ENCODE measurements at regions not wholly inside any gene's neighbourhood (a gene's known extent, or its start where the extent isn't known, plus 50 kb on each side); places are given as distances from the start of the nearest gene placed in this dataset.

DNA sequence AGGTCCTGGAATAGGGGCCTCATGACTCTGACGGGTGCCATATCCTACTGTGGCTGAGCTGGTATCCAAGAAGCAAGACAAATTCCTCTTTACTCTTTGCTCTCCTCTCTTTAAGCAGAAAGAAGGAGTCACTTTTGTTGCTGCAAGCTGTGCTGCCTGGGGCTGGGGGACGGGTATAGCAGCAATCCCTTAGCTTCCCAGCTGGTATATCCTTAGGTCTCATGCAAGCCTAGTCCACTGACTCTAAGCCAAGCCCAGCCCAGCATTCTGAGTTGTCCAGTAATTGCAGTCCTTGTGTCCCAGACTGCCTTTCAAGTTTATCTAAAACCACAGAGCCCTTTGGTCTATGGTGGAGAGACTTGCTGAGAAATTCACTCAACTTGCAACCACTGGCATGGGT is 893.0 kb upstream of the PRR20A start:
- Histone ChIP-seq H3K9ac (ENCODE audit: low read depth in 1 of 2, low read length in 2 of 2) (no peak overlapping the region), H3K4me1 (ENCODE audit: control insufficient read depth in 4 of 4, insufficient read depth in 4 of 4, low read length in 3 of 4) (no peaks in the 10 kb centered on the region), H3K27ac (ENCODE audit: low read depth in 1 of 2, low read length in 2 of 2) (no peak overlapping the region), H3K27me3 (ENCODE audit: control insufficient read depth in 4 of 4, insufficient read depth in 4 of 4, low read length in 3 of 4) (no peaks in the 10 kb centered on the region), H3K36me3 (ENCODE audit: control insufficient read depth in 4 of 4, insufficient read depth in 3 of 4, low read depth in 1 of 4, low read length in 3 of 4) (no peaks in the 10 kb centered on the region), H3K9me3 (ENCODE audit: control insufficient read depth in 4 of 4, low read length in 3 of 4) (peaks cover 0 to 4% (median 0%) of the 10 kb centered on the region in 4 donors), H3K4me3 (ENCODE audit: low read depth in 1 of 3, low read length in 3 of 3) (no peak overlapping the region)
- WGBS = 60% methylated on average over 2 of the region's 2 CpGs
- no peak for DNase-seq (ENCODE audit: low spot score)
- TF ChIP-seq RAD21 (IDR thresholded peaks at IDR 0.05) = no peak

DNA sequence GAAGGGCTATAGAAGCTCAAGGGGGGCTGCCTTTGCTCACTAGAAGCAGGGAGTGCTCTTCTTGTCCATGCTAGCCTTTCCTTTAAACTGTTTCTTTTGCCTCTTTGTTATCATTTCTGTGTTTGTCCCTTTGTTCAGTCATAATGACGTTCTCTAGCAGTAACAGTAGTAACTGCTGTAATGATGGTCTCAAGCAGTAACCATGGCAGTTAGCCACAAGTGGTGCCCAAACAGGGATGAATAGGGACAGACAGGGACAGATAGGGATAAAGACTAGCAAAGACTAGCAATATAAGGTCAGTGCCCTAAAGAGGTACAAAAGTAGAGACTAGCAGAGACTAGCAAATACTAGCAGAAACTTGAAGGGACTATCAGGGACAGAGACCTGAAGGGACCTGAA is 869.0 kb upstream of the PRR20A start:
- Histone ChIP-seq H3K27me3 (ENCODE audit: control insufficient read depth in 4 of 4, insufficient read depth in 4 of 4, low read length in 3 of 4) (no peaks in the 10 kb centered on the region), H3K4me3 (ENCODE audit: low read depth in 1 of 3, low read length in 3 of 3) (no peak overlapping the region), H3K36me3 (ENCODE audit: control insufficient read depth in 4 of 4, insufficient read depth in 3 of 4, low read depth in 1 of 4, low read length in 3 of 4) (no peaks in the 10 kb centered on the region), H3K9ac (ENCODE audit: low read depth in 1 of 2, low read length in 2 of 2) (no peak overlapping the region), H3K27ac (ENCODE audit: low read depth in 1 of 2, low read length in 2 of 2) (no peak overlapping the region), H3K4me1 (ENCODE audit: control insufficient read depth in 4 of 4, insufficient read depth in 4 of 4, low read length in 3 of 4) (no peaks in the 10 kb centered on the region), H3K9me3 (ENCODE audit: control insufficient read depth in 4 of 4, low read length in 3 of 4) (no peaks in the 10 kb centered on the region)
- no peak for TF ChIP-seq HNF4G (IDR thresholded peaks at IDR 0.05)
- no peak for TF ChIP-seq RXRA (IDR thresholded peaks at IDR 0.05)
- TF ChIP-seq YY1 (IDR thresholded peaks at IDR 0.05) = no peak
- TF ChIP-seq, protein P1, sequence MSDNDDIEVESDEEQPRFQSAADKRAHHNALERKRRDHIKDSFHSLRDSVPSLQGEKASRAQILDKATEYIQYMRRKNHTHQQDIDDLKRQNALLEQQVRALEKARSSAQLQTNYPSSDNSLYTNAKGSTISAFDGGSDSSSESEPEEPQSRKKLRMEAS (IDR thresholded peaks at IDR 0.05) = no peak
- no peak for TF ChIP-seq NR2F2 (IDR thresholded peaks at IDR 0.05)
- no peak for TF ChIP-seq EGR1 (IDR thresholded peaks at IDR 0.05; ENCODE audit: low read depth in 2 of 2)
- TF ChIP-seq TAF1 (conservative IDR thresholded peaks at IDR 0.05) = no peak
- TF ChIP-seq, protein P2, sequence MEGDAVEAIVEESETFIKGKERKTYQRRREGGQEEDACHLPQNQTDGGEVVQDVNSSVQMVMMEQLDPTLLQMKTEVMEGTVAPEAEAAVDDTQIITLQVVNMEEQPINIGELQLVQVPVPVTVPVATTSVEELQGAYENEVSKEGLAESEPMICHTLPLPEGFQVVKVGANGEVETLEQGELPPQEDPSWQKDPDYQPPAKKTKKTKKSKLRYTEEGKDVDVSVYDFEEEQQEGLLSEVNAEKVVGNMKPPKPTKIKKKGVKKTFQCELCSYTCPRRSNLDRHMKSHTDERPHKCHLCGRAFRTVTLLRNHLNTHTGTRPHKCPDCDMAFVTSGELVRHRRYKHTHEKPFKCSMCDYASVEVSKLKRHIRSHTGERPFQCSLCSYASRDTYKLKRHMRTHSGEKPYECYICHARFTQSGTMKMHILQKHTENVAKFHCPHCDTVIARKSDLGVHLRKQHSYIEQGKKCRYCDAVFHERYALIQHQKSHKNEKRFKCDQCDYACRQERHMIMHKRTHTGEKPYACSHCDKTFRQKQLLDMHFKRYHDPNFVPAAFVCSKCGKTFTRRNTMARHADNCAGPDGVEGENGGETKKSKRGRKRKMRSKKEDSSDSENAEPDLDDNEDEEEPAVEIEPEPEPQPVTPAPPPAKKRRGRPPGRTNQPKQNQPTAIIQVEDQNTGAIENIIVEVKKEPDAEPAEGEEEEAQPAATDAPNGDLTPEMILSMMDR (IDR thresholded peaks at IDR 0.05; ENCODE audit: low read depth, low read length, missing input control) = no peak
- TF ChIP-seq SP1 (IDR thresholded peaks at IDR 0.05) = no peak
- TF ChIP-seq GABPA (IDR thresholded peaks at IDR 0.05 in 1 of 2, conservative IDR thresholded peaks at IDR 0.05 in 1 of 2) = no peak
- DNase-seq (ENCODE audit: low spot score) = no peak
- WGBS = 43% methylated on average over 1 of the region's 1 CpG

DNA sequence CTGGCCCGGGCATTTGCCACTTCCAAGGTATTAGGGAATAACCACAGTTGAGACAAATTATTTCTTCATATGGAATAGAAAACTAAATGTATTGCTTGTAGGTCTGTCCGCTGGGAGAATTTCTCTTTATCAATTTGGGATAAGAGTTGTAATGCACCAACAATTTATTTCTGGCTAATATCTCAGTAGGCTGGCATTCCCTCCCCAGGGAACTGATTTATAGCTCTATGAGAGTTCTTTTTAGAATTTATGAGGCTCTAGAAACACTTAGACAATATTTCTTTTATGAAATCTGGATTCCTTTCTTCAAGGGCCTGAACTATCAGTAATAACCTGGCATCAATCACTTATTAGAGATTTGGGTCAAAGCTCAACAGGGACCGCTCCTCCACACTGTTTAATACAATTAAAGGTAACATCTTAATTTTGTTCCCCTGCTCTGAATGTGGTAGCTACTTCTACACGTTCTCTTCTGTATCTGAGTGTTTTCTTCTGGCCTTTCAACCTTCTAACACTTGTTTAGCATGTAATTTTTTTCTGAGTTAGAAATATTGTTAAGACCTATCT is 857.4 kb upstream of the PRR20A start:
- H3K4me3 ChIP-seq (ENCODE audit: low read depth in 1 of 3, low read length in 3 of 3) = no peak overlapping the region
- WGBS = 58% methylated on average over 4 of the region's 4 CpGs
- no peak overlapping the region for H3K27ac ChIP-seq (ENCODE audit: low read depth in 1 of 2, low read length in 2 of 2)
- no peaks in the 10 kb centered on the region for H3K27me3 ChIP-seq (ENCODE audit: control insufficient read depth in 4 of 4, insufficient read depth in 4 of 4, low read length in 3 of 4)
- H3K4me1 ChIP-seq (ENCODE audit: control insufficient read depth in 4 of 4, insufficient read depth in 4 of 4, low read length in 3 of 4) = no peaks in the 10 kb centered on the region
- no peak for DNase-seq (ENCODE audit: low spot score)
- TF ChIP-seq EGR1 (IDR thresholded peaks at IDR 0.05; ENCODE audit: low read depth in 2 of 2) = no peak
- no peak for TF ChIP-seq RXRA (IDR thresholded peaks at IDR 0.05)
- TF ChIP-seq GABPA (IDR thresholded peaks at IDR 0.05 in 1 of 2, conservative IDR thresholded peaks at IDR 0.05 in 1 of 2) = no peak
- no peaks in the 10 kb centered on the region for H3K36me3 ChIP-seq (ENCODE audit: control insufficient read depth in 4 of 4, insufficient read depth in 3 of 4, low read depth in 1 of 4, low read length in 3 of 4)
- H3K9me3 ChIP-seq (ENCODE audit: control insufficient read depth in 4 of 4, low read length in 3 of 4) = no peaks in the 10 kb centered on the region
- no peak overlapping the region for H3K9ac ChIP-seq (ENCODE audit: low read depth in 1 of 2, low read length in 2 of 2)

DNA sequence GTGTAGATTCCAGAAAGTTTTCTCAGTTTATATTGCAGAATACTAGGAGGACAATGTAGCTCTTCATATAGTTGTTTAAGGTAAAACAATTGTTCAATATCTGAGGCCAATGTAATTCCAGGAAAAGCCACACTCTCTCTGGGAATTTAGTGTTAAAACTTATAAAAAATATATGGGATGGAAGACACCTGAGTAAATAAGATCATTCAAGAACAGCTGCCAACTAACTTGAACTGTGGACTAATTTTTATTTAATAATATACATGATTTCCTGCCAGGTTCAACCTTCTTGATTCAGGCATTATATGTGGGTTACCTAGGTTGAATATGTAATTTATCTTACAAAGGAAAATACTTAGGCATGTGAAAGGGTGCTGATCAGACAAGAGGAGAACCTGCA is 841.1 kb upstream of the PRR20A start:
- no peak for DNase-seq (ENCODE audit: low spot score)
- H3K27ac ChIP-seq (ENCODE audit: low read depth in 1 of 2, low read length in 2 of 2) = no peak overlapping the region
- H3K36me3 ChIP-seq (ENCODE audit: control insufficient read depth in 4 of 4, insufficient read depth in 3 of 4, low read depth in 1 of 4, low read length in 3 of 4) = no peaks in the 10 kb centered on the region
- H3K27me3 ChIP-seq (ENCODE audit: control insufficient read depth in 4 of 4, insufficient read depth in 4 of 4, low read length in 3 of 4) = no peaks in the 10 kb centered on the region
- no peak overlapping the region for H3K9ac ChIP-seq (ENCODE audit: low read depth in 1 of 2, low read length in 2 of 2)
- no peaks in the 10 kb centered on the region for H3K4me1 ChIP-seq (ENCODE audit: control insufficient read depth in 4 of 4, insufficient read depth in 4 of 4, low read length in 3 of 4)
- no peak overlapping the region for H3K4me3 ChIP-seq (ENCODE audit: low read depth in 1 of 3, low read length in 3 of 3)
- no peaks in the 10 kb centered on the region for H3K9me3 ChIP-seq (ENCODE audit: control insufficient read depth in 4 of 4, low read length in 3 of 4)
- TF ChIP-seq TAF1 (conservative IDR thresholded peaks at IDR 0.05) (no peak), RXRA (IDR thresholded peaks at IDR 0.05) (no peak), NR2F2 (IDR thresholded peaks at IDR 0.05) (no peak), EGR1 (IDR thresholded peaks at IDR 0.05; ENCODE audit: low read depth in 2 of 2) (no peak), YY1 (IDR thresholded peaks at IDR 0.05) (no peak), HNF4A (conservative IDR thresholded peaks at IDR 0.05) (no peak), FOXA2 (IDR thresholded peaks at IDR 0.05) (no peak), FOXA1 (IDR thresholded peaks at IDR 0.05) (no peak), RAD21 (IDR thresholded peaks at IDR 0.05) (no peak), SP1 (IDR thresholded peaks at IDR 0.05) (no peak), JUND (IDR thresholded peaks at IDR 0.05) (no peak)
- TF ChIP-seq, protein P3, sequence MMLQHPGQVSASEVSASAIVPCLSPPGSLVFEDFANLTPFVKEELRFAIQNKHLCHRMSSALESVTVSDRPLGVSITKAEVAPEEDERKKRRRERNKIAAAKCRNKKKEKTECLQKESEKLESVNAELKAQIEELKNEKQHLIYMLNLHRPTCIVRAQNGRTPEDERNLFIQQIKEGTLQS (IDR thresholded peaks at IDR 0.05) = no peak
- TF ChIP-seq, protein P1 (IDR thresholded peaks at IDR 0.05) = no peak
- TF ChIP-seq, protein P4, sequence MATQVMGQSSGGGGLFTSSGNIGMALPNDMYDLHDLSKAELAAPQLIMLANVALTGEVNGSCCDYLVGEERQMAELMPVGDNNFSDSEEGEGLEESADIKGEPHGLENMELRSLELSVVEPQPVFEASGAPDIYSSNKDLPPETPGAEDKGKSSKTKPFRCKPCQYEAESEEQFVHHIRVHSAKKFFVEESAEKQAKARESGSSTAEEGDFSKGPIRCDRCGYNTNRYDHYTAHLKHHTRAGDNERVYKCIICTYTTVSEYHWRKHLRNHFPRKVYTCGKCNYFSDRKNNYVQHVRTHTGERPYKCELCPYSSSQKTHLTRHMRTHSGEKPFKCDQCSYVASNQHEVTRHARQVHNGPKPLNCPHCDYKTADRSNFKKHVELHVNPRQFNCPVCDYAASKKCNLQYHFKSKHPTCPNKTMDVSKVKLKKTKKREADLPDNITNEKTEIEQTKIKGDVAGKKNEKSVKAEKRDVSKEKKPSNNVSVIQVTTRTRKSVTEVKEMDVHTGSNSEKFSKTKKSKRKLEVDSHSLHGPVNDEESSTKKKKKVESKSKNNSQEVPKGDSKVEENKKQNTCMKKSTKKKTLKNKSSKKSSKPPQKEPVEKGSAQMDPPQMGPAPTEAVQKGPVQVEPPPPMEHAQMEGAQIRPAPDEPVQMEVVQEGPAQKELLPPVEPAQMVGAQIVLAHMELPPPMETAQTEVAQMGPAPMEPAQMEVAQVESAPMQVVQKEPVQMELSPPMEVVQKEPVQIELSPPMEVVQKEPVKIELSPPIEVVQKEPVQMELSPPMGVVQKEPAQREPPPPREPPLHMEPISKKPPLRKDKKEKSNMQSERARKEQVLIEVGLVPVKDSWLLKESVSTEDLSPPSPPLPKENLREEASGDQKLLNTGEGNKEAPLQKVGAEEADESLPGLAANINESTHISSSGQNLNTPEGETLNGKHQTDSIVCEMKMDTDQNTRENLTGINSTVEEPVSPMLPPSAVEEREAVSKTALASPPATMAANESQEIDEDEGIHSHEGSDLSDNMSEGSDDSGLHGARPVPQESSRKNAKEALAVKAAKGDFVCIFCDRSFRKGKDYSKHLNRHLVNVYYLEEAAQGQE (IDR thresholded peaks at IDR 0.05) = no peak
